ENCODE measurements at regions not wholly inside any gene's neighbourhood (a gene's known extent, or its start where the extent isn't known, plus 50 kb on each side); places are given as distances from the start of the nearest gene placed in this dataset.

- no peak for TF ChIP-seq POLR2AphosphoS5 (IDR thresholded peaks at IDR 0.05; ENCODE audit: low read depth, low read length)
- no peak for TF ChIP-seq REST (IDR thresholded peaks at IDR 0.05; ENCODE audit: insufficient read depth in 1 of 2, low read depth in 2 of 2, low read length in 2 of 2)
- no peak for TF ChIP-seq FOXP2 (optimal IDR thresholded peaks at IDR 0.05; ENCODE audit: borderline replicate concordance, extremely low read depth, extremely low read length, insufficient read depth)
- TF ChIP-seq SIN3A (IDR thresholded peaks at IDR 0.05; ENCODE audit: borderline replicate concordance, insufficient read depth, low read length), result no peak
These were observed 747.9 kb upstream of the ADGRL3 start for GRCh38 chr4:60452266-60452665.

All from PFSK-1 (cell line).